Fibroblast of lung (primary cell): ENCODE measurements at regions not wholly inside any gene's neighbourhood (a gene's known extent, or its start where the extent isn't known, plus 50 kb on each side); places are given as distances from the start of the nearest gene placed in this dataset.

Source experiments
- DNase-seq, 2 donors: peaks; one replicate each; pipeline versions ENCODE4 v3.0.0 to v3.0.0-alpha.2; 2010; ENCODE audit warnings: low read depth in 2 of 2
- H2AFZ ChIP-seq: 2 replicates; pipeline ENCODE4 v1.5.1; 2012; ENCODE audit warnings: low read length, control low read depth, inconsistent platforms
- H3K27ac ChIP-seq: 2 replicates; pipeline ENCODE4 v1.5.1; 2011; ENCODE audit warnings: low read length, control low read depth; ENCODE audit not compliant: insufficient read depth
- H3K27me3 ChIP-seq: 2 replicates; pipeline ENCODE4 v1.5.1; 2011; ENCODE audit warnings: mild to moderate bottlenecking, low read length; ENCODE audit not compliant: control insufficient read depth, insufficient read depth
- H3K36me3 ChIP-seq: 2 replicates; pipeline ENCODE4 v1.5.1; 2011; ENCODE audit warnings: low read length; ENCODE audit not compliant: control insufficient read depth, insufficient read depth
- H3K4me1 ChIP-seq: 2 replicates; pipeline ENCODE4 v1.5.1; 2011; ENCODE audit warnings: low read length; ENCODE audit not compliant: control insufficient read depth, insufficient read depth; ENCODE audit errors: extremely low read depth
- H3K4me2 ChIP-seq: 2 replicates; pipeline ENCODE4 v1.5.1; 2011; ENCODE audit warnings: low read length, control low read depth; ENCODE audit not compliant: insufficient read depth; ENCODE audit errors: extremely low read depth
- H3K4me3 ChIP-seq, 4 experiments: fragments of 200-600 bp in 1 of 4; sonication (generic) in 1 of 4; replicated peaks in 1 of 4; 2 replicates each; pipeline ENCODE4 v1.5.1; 2011 to 2016; ENCODE audit warnings: low read length in 4 of 4, low read depth in 3 of 4, mild to moderate bottlenecking in 3 of 4, control low read depth in 2 of 4, inconsistent platforms in 1 of 4, mixed read lengths in 1 of 4; ENCODE audit not compliant: insufficient read depth in 1 of 4; ENCODE audit errors: control extremely low read depth in 1 of 4
- H3K79me2 ChIP-seq: 2 replicates; pipeline ENCODE4 v1.5.1; 2012; ENCODE audit warnings: mild to moderate bottlenecking, low read length, inconsistent platforms; ENCODE audit not compliant: control insufficient read depth, insufficient read depth
- H3K9ac ChIP-seq: 2 replicates; pipeline ENCODE4 v1.5.1; 2011; ENCODE audit warnings: mild to moderate bottlenecking, low read length, control low read depth; ENCODE audit not compliant: insufficient read depth
- H3K9me3 ChIP-seq: 2 replicates; pipeline ENCODE4 v1.5.1; 2012; ENCODE audit warnings: low read depth, low read length; ENCODE audit not compliant: control insufficient read depth, insufficient read depth
- H4K20me1 ChIP-seq: 2 replicates; pipeline ENCODE4 v1.5.1; 2011; ENCODE audit warnings: low read length; ENCODE audit not compliant: control insufficient read depth, insufficient read depth; ENCODE audit errors: extremely low read depth
- CTCF ChIP-seq, 2 donors: IDR thresholded peaks in 1 of 2; conservative IDR thresholded peaks in 1 of 2; 1 replicate in 1 of 2; 2 replicates in 1 of 2; pipeline ENCODE4 v1.5.1; 2011 to 2012; ENCODE audit warnings: low read length in 2 of 2, control low read depth in 1 of 2, inconsistent platforms in 1 of 2, low read depth in 1 of 2, mild to moderate bottlenecking in 1 of 2
- EZH2 ChIP-seq: IDR thresholded peaks from 2 replicates; pipeline ENCODE4 v1.5.1; 2012; ENCODE audit warnings: low read length, control low read depth, mild to moderate bottlenecking; ENCODE audit errors: missing control alignments

GRCh38 chr2:67825476-67825875 lies 237.3 kb downstream of the C1D start:
- H3K9me3 ChIP-seq, result no peaks in the 10 kb centered on the region
- DNase-seq, result peak; percentile 56 to 92
- no peak overlapping the region for H3K4me3 ChIP-seq
- H3K4me1 ChIP-seq, result no peaks in the 10 kb centered on the region
- no peaks in the 10 kb centered on the region for H3K79me2 ChIP-seq
- peak overlapping the region; percentile 46 for H3K4me2 ChIP-seq
- H2AFZ ChIP-seq, result peak overlapping the region; percentile 31
- H3K27ac ChIP-seq, result no peak overlapping the region
- H3K36me3 ChIP-seq, result no peaks in the 10 kb centered on the region
- H3K27me3 ChIP-seq, result no peaks in the 10 kb centered on the region
- no peak for TF ChIP-seq CTCF (conservative IDR thresholded peaks at IDR 0.05 in 1 of 2, IDR thresholded peaks at IDR 0.05 in 1 of 2; ENCODE audit: low read depth in 1 of 2, low read length in 2 of 2)
- TF ChIP-seq EZH2, result no peak
- H3K9ac ChIP-seq, result no peak overlapping the region
- H4K20me1 ChIP-seq, result no peaks in the 10 kb centered on the region

GRCh38 chr2:67828066-67828465 lies 234.7 kb downstream of the C1D start:
- no peaks in the 10 kb centered on the region for H4K20me1 ChIP-seq
- TF ChIP-seq CTCF (conservative IDR thresholded peaks at IDR 0.05 in 1 of 2, IDR thresholded peaks at IDR 0.05 in 1 of 2; ENCODE audit: low read depth in 1 of 2, low read length in 2 of 2) (no peak), EZH2 (no peak)
- H3K4me2 ChIP-seq, result no peak overlapping the region

GRCh38 chr2:67829470-67829869 lies 233.3 kb downstream of the C1D start:
- Histone ChIP-seq H3K36me3 (no peaks in the 10 kb centered on the region), H3K4me1 (no peaks in the 10 kb centered on the region), H3K4me3 (no peak overlapping the region), H3K9ac (no peak overlapping the region), H2AFZ (no peak overlapping the region), H4K20me1 (no peaks in the 10 kb centered on the region), H3K4me2 (no peak overlapping the region), H3K27ac (no peak overlapping the region), H3K27me3 (no peaks in the 10 kb centered on the region), H3K79me2 (no peaks in the 10 kb centered on the region), H3K9me3 (no peaks in the 10 kb centered on the region)
- DNase-seq, result no peak
- TF ChIP-seq EZH2 (no peak), CTCF (conservative IDR thresholded peaks at IDR 0.05 in 1 of 2, IDR thresholded peaks at IDR 0.05 in 1 of 2; ENCODE audit: low read depth in 1 of 2, low read length in 2 of 2) (no peak)

More at GRCh38 chr2:67828066-67828465, 234.7 kb downstream of the C1D start:
- Histone ChIP-seq H3K79me2 (no peaks in the 10 kb centered on the region), H3K9me3 (no peaks in the 10 kb centered on the region), H3K36me3 (no peaks in the 10 kb centered on the region), H3K4me3 (no peak overlapping the region), H3K27ac (no peak overlapping the region), H3K4me1 (no peaks in the 10 kb centered on the region), H3K27me3 (no peaks in the 10 kb centered on the region), H3K9ac (no peak overlapping the region), H2AFZ (no peak overlapping the region)
- no peak for DNase-seq
